Neural crest cell (in vitro differentiated cells): ENCODE measurements at regions not wholly inside any gene's neighbourhood (a gene's known extent, or its start where the extent isn't known, plus 50 kb on each side); places are given as distances from the start of the nearest gene placed in this dataset.

Experiments
- DNase-seq: peaks from one replicate; pipeline ENCODE4 v3.0.0; 2021; ENCODE audit warnings: low read depth, mixed read lengths, low spot score
- H3K27ac Mint-ChIP-seq: one replicate; pipeline ENCODE4 v1.8.0; 2021; ENCODE audit warnings: mild to moderate bottlenecking, mixed read lengths; ENCODE audit not compliant: unreplicated experiment
- H3K27me3 Mint-ChIP-seq: 2 replicates; pipeline ENCODE4 v1.8.0; 2021; ENCODE audit warnings: low read depth, mild to moderate bottlenecking, mixed read lengths
- H3K36me3 Mint-ChIP-seq: 2 replicates; pipeline ENCODE4 v1.8.0; 2021; ENCODE audit warnings: low read depth, mild to moderate bottlenecking, mixed read lengths
- H3K4me1 Mint-ChIP-seq: 2 replicates; pipeline ENCODE4 v1.8.0; 2021; ENCODE audit warnings: mixed read lengths
- H3K4me3 Mint-ChIP-seq: one replicate; pipeline ENCODE4 v1.8.0; 2021; ENCODE audit warnings: mild to moderate bottlenecking, mixed read lengths
- H3K9me3 Mint-ChIP-seq: 2 replicates; pipeline ENCODE4 v1.8.0; 2021; ENCODE audit warnings: mixed read lengths
- CTCF ChIP-seq: fragments of 200-600 bp; sonication (generic); conservative IDR thresholded peaks from 2 replicates; pipeline ENCODE4 v1.5.0; 2021; ENCODE audit warnings: antibody characterized with exemption, mild to moderate bottlenecking

GRCh38 chr12:107590814-107591375, 94.7 kb upstream of the PWP1 start:
- TF ChIP-seq CTCF: no peak
- Mint-ChIP-seq H3K4me3 (no peak overlapping the region), H3K4me1 (no peaks in the 10 kb centered on the region), H3K27ac (no peak overlapping the region), H3K27me3 (peaks cover 1% of the 10 kb centered on the region), H3K9me3 (peaks cover 3% of the 10 kb centered on the region), H3K36me3 (peaks cover 6% of the 10 kb centered on the region)
- DNase-seq: no peak

GRCh38 chr12:107593713-107594381, 91.8 kb upstream of the PWP1 start:
- no peak overlapping the region for H3K27ac Mint-ChIP-seq
- H3K36me3 Mint-ChIP-seq: peaks cover 3% of the 10 kb centered on the region
- no peaks in the 10 kb centered on the region for H3K4me1 Mint-ChIP-seq
- no peak for TF ChIP-seq CTCF
- peaks cover 2% of the 10 kb centered on the region for H3K27me3 Mint-ChIP-seq
- DNase-seq: no peak
- H3K9me3 Mint-ChIP-seq: no peaks in the 10 kb centered on the region
- H3K4me3 Mint-ChIP-seq: no peak overlapping the region

- Mint-ChIP-seq H3K4me1 (no peaks in the 10 kb centered on the region), H3K4me3 (no peak overlapping the region), H3K27ac (no peak overlapping the region), H3K27me3 (peaks cover 2% of the 10 kb centered on the region), H3K9me3 (no peaks in the 10 kb centered on the region), H3K36me3 (peaks cover 3% of the 10 kb centered on the region)
- DNase-seq: no peak
- no peak for TF ChIP-seq CTCF
Measured at GRCh38 chr12:107594995-107595394, 90.6 kb upstream of the PWP1 start.

- Mint-ChIP-seq H3K36me3 (peaks cover 3% of the 10 kb centered on the region), H3K4me1 (no peaks in the 10 kb centered on the region), H3K27me3 (peaks cover 2% of the 10 kb centered on the region), H3K27ac (no peak overlapping the region), H3K4me3 (no peak overlapping the region), H3K9me3 (no peaks in the 10 kb centered on the region)
- no peak for TF ChIP-seq CTCF
- DNase-seq: no peak
Measured at GRCh38 chr12:107597695-107598410, 87.7 kb upstream of the PWP1 start.

- peaks cover 5% of the 10 kb centered on the region for H3K27me3 Mint-ChIP-seq
- no peaks in the 10 kb centered on the region for H3K4me1 Mint-ChIP-seq
- H3K4me3 Mint-ChIP-seq: no peak overlapping the region
- no peak for TF ChIP-seq CTCF
- no peak for DNase-seq
- no peaks in the 10 kb centered on the region for H3K9me3 Mint-ChIP-seq
- H3K27ac Mint-ChIP-seq: no peak overlapping the region
- H3K36me3 Mint-ChIP-seq: no peaks in the 10 kb centered on the region
Measured at GRCh38 chr12:107598906-107599305, 86.7 kb upstream of the PWP1 start.
